GM23248 (cell line): ENCODE measurements at regions not wholly inside any gene's neighbourhood (a gene's known extent, or its start where the extent isn't known, plus 50 kb on each side); places are given as distances from the start of the nearest gene placed in this dataset.

Experiments
- DNase-seq: peaks from one replicate; pipeline ENCODE4 v3.0.0-alpha.2; 2015
- H2AFZ ChIP-seq: fragments of 200-600 bp; sonication (generic); 2 replicates; pipeline ENCODE4 v1.6.1; 2016; ENCODE audit warnings: antibody characterized with exemption
- H3F3A ChIP-seq: fragments of 200-600 bp; sonication (generic); 2 replicates; pipeline ENCODE4 v1.6.1; 2016; ENCODE audit warnings: mild to moderate bottlenecking, antibody characterized with exemption, mixed run types; ENCODE audit not compliant: insufficient read depth
- H3K27ac ChIP-seq: fragments of 200-600 bp; sonication (generic); 2 replicates; pipeline ENCODE4 v1.5.1; 2016; ENCODE audit warnings: mild to moderate bottlenecking
- H3K27me3 ChIP-seq: fragments of 200-600 bp; sonication (generic); replicated peaks from 2 replicates; pipeline ENCODE4 v1.6.1; 2016; ENCODE audit warnings: mild to moderate bottlenecking; ENCODE audit not compliant: insufficient read depth
- H3K36me3 ChIP-seq: fragments of 200-600 bp; sonication (generic); 2 replicates; pipeline ENCODE4 v1.6.1; 2016; ENCODE audit warnings: low read depth, mild to moderate bottlenecking
- H3K4me1 ChIP-seq: fragments of 200-600 bp; sonication (generic); 2 replicates; pipeline ENCODE4 v1.6.1; 2016; ENCODE audit warnings: mild to moderate bottlenecking; ENCODE audit not compliant: insufficient read depth
- H3K4me2 ChIP-seq: fragments of 200-600 bp; sonication (generic); one replicate; pipeline ENCODE4 v1.6.1; 2016; ENCODE audit warnings: mild to moderate bottlenecking; ENCODE audit not compliant: unreplicated experiment
- H3K4me3 ChIP-seq: fragments of 200-600 bp; sonication (generic); 2 replicates; pipeline ENCODE4 v1.5.1; 2016; ENCODE audit warnings: mild to moderate bottlenecking
- H3K79me2 ChIP-seq: fragments of 200-600 bp; sonication (generic); 2 replicates; pipeline ENCODE4 v1.6.1; 2016; ENCODE audit warnings: mild to moderate bottlenecking; ENCODE audit not compliant: insufficient read depth
- H3K9ac ChIP-seq: fragments of 200-600 bp; sonication (generic); 2 replicates; pipeline ENCODE4 v1.6.1; 2016; ENCODE audit warnings: mild to moderate bottlenecking
- H3K9me2 ChIP-seq: fragments of 200-600 bp; sonication (generic); 2 replicates; pipeline ENCODE4 v1.6.1; 2016; ENCODE audit warnings: mixed run types, mild to moderate bottlenecking, moderate library complexity; ENCODE audit not compliant: insufficient read depth
- H3K9me3 ChIP-seq: fragments of 200-600 bp; sonication (generic); one replicate; pipeline ENCODE4 v1.6.1; 2017; ENCODE audit warnings: low read depth
- H4K20me1 ChIP-seq: fragments of 200-600 bp; sonication (generic); 2 replicates; pipeline ENCODE4 v1.6.0; 2016; ENCODE audit not compliant: insufficient read depth
- EZH2 ChIP-seq: fragments of 200-600 bp; sonication (generic); IDR thresholded peaks from 2 replicates; pipeline ENCODE4 v1.6.1; 2018; ENCODE audit warnings: antibody characterized with exemption, mild to moderate bottlenecking; ENCODE audit not compliant: insufficient read depth, poor library complexity, severe bottlenecking
- EZH2phosphoT487 ChIP-seq: fragments of 200-600 bp; sonication (generic); IDR thresholded peaks from 2 replicates; pipeline ENCODE4 v1.6.1; 2018; ENCODE audit warnings: antibody characterized with exemption, moderate library complexity, mild to moderate bottlenecking, low read depth; ENCODE audit not compliant: insufficient read depth
- WGBS, 2 experiments: methylation state at CpG; one replicate each; pipeline ENCODE4 v1.1.6; 2015 to 2017; ENCODE audit warnings: low lambda C conversion rate in 2 of 2, low coverage in 1 of 2; ENCODE audit errors: missing lambda C conversion rate in 2 of 2; 5-methylcytosine and 5-hydroxymethylcytosine counted together
- in situ Hi-C: fragments of 300-500 bp; cut with MboI; formaldehyde crosslinking; loops from 2 replicates; pipeline ENCODE4 v1.15.0; 2020

- Histone ChIP-seq H3K36me3 (no peaks in the 10 kb centered on the region), H3K9ac (no peak overlapping the region), H2AFZ (no peak overlapping the region), H4K20me1 (no peaks in the 10 kb centered on the region), H3F3A (no peaks in the 10 kb centered on the region), H3K79me2 (no peaks in the 10 kb centered on the region), H3K9me3 (no peaks in the 10 kb centered on the region), H3K4me3 (no peak overlapping the region), H3K27ac (no peak overlapping the region), H3K27me3 (no peaks in the 10 kb centered on the region), H3K4me1 (peaks cover 4% of the 10 kb centered on the region), H3K4me2 (no peak overlapping the region), H3K9me2 (no peaks in the 10 kb centered on the region)
- TF ChIP-seq EZH2 (no peak), EZH2phosphoT487 (no peak)
- in situ Hi-C loops: no loop called here
- WGBS, 2 experiments: 79 to 83% methylated on average over 12 of the region's 12 CpGs
- no peak for DNase-seq
Observed at GRCh38 chr6:151175662-151176445, 63.9 kb upstream of the AKAP12 start.

GRCh38 chr6:151176911-151177770 lies 62.6 kb upstream of the AKAP12 start:
- H3K9ac ChIP-seq: no peak overlapping the region
- H4K20me1 ChIP-seq: no peaks in the 10 kb centered on the region
- in situ Hi-C loops: no loop called here
- no peaks in the 10 kb centered on the region for H3K27me3 ChIP-seq
- WGBS, 2 experiments: 32 to 35% methylated on average over 2 of the region's 2 CpGs
- no peak overlapping the region for H3K27ac ChIP-seq
- H3F3A ChIP-seq: no peaks in the 10 kb centered on the region
- H3K36me3 ChIP-seq: no peaks in the 10 kb centered on the region
- no peak overlapping the region for H3K4me3 ChIP-seq
- DNase-seq: no peak
- no peak overlapping the region for H2AFZ ChIP-seq
- H3K9me3 ChIP-seq: no peaks in the 10 kb centered on the region
- H3K4me1 ChIP-seq: peaks cover 4% of the 10 kb centered on the region
- TF ChIP-seq EZH2: no peak
- TF ChIP-seq EZH2phosphoT487: no peak
- H3K9me2 ChIP-seq: no peaks in the 10 kb centered on the region
- no peaks in the 10 kb centered on the region for H3K79me2 ChIP-seq
- no peak overlapping the region for H3K4me2 ChIP-seq

DNA sequence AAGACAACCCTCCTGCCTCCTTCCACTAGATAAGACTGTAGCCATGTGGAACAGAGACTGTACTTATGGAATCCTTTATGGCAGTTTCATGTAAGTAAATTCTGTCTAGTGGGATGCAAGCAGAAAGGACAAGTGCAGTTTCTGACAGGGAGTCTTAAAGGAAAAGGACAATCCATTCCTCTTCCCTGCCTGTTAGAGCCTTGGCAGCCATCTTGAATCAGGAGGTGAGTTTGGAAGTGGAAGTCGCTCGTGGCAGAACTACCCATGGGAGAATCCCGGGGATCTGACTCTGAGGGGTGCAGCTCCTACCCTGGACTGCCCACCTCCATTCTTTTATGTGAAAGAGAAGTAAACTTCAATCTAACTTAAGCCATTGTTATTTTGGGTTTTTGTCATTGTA lies 61.4 kb upstream of the AKAP12 start:
- H3K4me3 ChIP-seq: no peak overlapping the region
- peaks cover 4% of the 10 kb centered on the region for H3K4me1 ChIP-seq
- TF ChIP-seq EZH2 (no peak), EZH2phosphoT487 (no peak)
- no peaks in the 10 kb centered on the region for H3K79me2 ChIP-seq
- in situ Hi-C loops: no loop called here
- H3K27me3 ChIP-seq: no peaks in the 10 kb centered on the region
- H3K36me3 ChIP-seq: no peaks in the 10 kb centered on the region
- H3F3A ChIP-seq: no peaks in the 10 kb centered on the region
- DNase-seq: no peak
- H3K27ac ChIP-seq: no peak overlapping the region
- no peak overlapping the region for H3K9ac ChIP-seq
- no peak overlapping the region for H3K4me2 ChIP-seq
- H3K9me3 ChIP-seq: no peaks in the 10 kb centered on the region
- H2AFZ ChIP-seq: no peak overlapping the region
- H4K20me1 ChIP-seq: no peaks in the 10 kb centered on the region
- no peaks in the 10 kb centered on the region for H3K9me2 ChIP-seq
- 95% methylated on average over 3 of the region's 3 CpGs for WGBS, 2 experiments

GRCh38 chr6:151179321-151179720 lies 60.4 kb upstream of the AKAP12 start:
- no peaks in the 10 kb centered on the region for H3K36me3 ChIP-seq
- no peaks in the 10 kb centered on the region for H3K27me3 ChIP-seq
- H3K4me1 ChIP-seq: peaks cover 4% of the 10 kb centered on the region
- H4K20me1 ChIP-seq: no peaks in the 10 kb centered on the region
- no peaks in the 10 kb centered on the region for H3F3A ChIP-seq
- H3K4me2 ChIP-seq: no peak overlapping the region
- no peaks in the 10 kb centered on the region for H3K9me3 ChIP-seq
- no peak overlapping the region for H3K27ac ChIP-seq
- H3K4me3 ChIP-seq: no peak overlapping the region
- TF ChIP-seq EZH2phosphoT487 (no peak), EZH2 (no peak)
- in situ Hi-C loops: no loop called here
- peak; percentile 89 for DNase-seq
- no peak overlapping the region for H2AFZ ChIP-seq
- H3K9me2 ChIP-seq: no peaks in the 10 kb centered on the region
- no peaks in the 10 kb centered on the region for H3K79me2 ChIP-seq
- 4 to 6% methylated on average over 2 of the region's 2 CpGs for WGBS, 2 experiments
- no peak overlapping the region for H3K9ac ChIP-seq
